ENCODE measurements at regions not wholly inside any gene's neighbourhood (a gene's known extent, or its start where the extent isn't known, plus 50 kb on each side); places are given as distances from the start of the nearest gene placed in this dataset.

- no peaks in the 10 kb centered on the region for H3K9me3 ChIP-seq (replicated peaks; ENCODE audit: insufficient read depth, low read length)
- peak overlapping the region; percentile 90 for H3K27ac ChIP-seq (ENCODE audit: low read length)
- no peaks in the 10 kb centered on the region for H3K36me3 ChIP-seq (replicated peaks; ENCODE audit: insufficient read depth, low read length)
- H3F3A ChIP-seq (ENCODE audit: insufficient read depth, low read length) = peaks cover 24% of the 10 kb centered on the region
- H3K4me3 ChIP-seq (ENCODE audit: low read length) = no peak overlapping the region
- H3K9ac ChIP-seq (ENCODE audit: low read length) = peak overlapping the region; percentile 47
- peak overlapping the region; percentile 9 for H2AFZ ChIP-seq (ENCODE audit: low read length)
- peak; percentile 91 for DNase-seq
- peaks cover 38% of the 10 kb centered on the region for H3K4me1 ChIP-seq (ENCODE audit: low read length)
- peaks cover 24% of the 10 kb centered on the region for H3K79me2 ChIP-seq (ENCODE audit: low read length)
- TF ChIP-seq CTCF (IDR thresholded peaks at IDR 0.05; ENCODE audit: low read length) (no peak), EZH2phosphoT487 (IDR thresholded peaks at IDR 0.05; ENCODE audit: low read length) (no peak), EZH2 (optimal IDR thresholded peaks at IDR 0.05; ENCODE audit: low read depth, low read length) (no peak)
- no peaks in the 10 kb centered on the region for H4K20me1 ChIP-seq (ENCODE audit: insufficient read depth, low read length)
- no peaks in the 10 kb centered on the region for H3K27me3 ChIP-seq (replicated peaks; ENCODE audit: insufficient read depth, low read length)
- H3K9me2 ChIP-seq (replicated peaks; ENCODE audit: insufficient read depth, low read length) = no peaks in the 10 kb centered on the region
- peak overlapping the region; percentile 58 for H3K4me2 ChIP-seq (ENCODE audit: low read depth, low read length)
Measured at GRCh38 chr6:108767418-108768165, 80.6 kb upstream of the ARMC2 start.

- H2AFZ ChIP-seq (ENCODE audit: low read length) = peak overlapping the region; percentile 9
- peak overlapping the region; percentile 58 for H3K4me2 ChIP-seq (ENCODE audit: low read depth, low read length)
- no peaks in the 10 kb centered on the region for H3K9me2 ChIP-seq (replicated peaks; ENCODE audit: insufficient read depth, low read length)
- peak overlapping the region; percentile 47 for H3K9ac ChIP-seq (ENCODE audit: low read length)
- no peaks in the 10 kb centered on the region for H3K9me3 ChIP-seq (replicated peaks; ENCODE audit: insufficient read depth, low read length)
- H3F3A ChIP-seq (ENCODE audit: insufficient read depth, low read length) = peaks cover 23% of the 10 kb centered on the region
- no peaks in the 10 kb centered on the region for H3K27me3 ChIP-seq (replicated peaks; ENCODE audit: insufficient read depth, low read length)
- peaks cover 34% of the 10 kb centered on the region for H3K4me1 ChIP-seq (ENCODE audit: low read length)
- H3K36me3 ChIP-seq (replicated peaks; ENCODE audit: insufficient read depth, low read length) = no peaks in the 10 kb centered on the region
- H3K4me3 ChIP-seq (ENCODE audit: low read length) = no peak overlapping the region
- H3K79me2 ChIP-seq (ENCODE audit: low read length) = peaks cover 24% of the 10 kb centered on the region
- no peak for TF ChIP-seq CTCF (IDR thresholded peaks at IDR 0.05; ENCODE audit: low read length)
- no peak for TF ChIP-seq EZH2 (optimal IDR thresholded peaks at IDR 0.05; ENCODE audit: low read depth, low read length)
- TF ChIP-seq EZH2phosphoT487 (IDR thresholded peaks at IDR 0.05; ENCODE audit: low read length) = no peak
- peak; percentile 15 for DNase-seq
- H3K27ac ChIP-seq (ENCODE audit: low read length) = peak overlapping the region; percentile 90
- no peaks in the 10 kb centered on the region for H4K20me1 ChIP-seq (ENCODE audit: insufficient read depth, low read length)
Measured at GRCh38 chr6:108768166-108768555, 80.1 kb upstream of the ARMC2 start.

GRCh38 chr6:108768792-108769524, 79.3 kb upstream of the ARMC2 start:
- Histone ChIP-seq H3K27me3 (replicated peaks; ENCODE audit: insufficient read depth, low read length) (no peaks in the 10 kb centered on the region), H3K9me3 (replicated peaks; ENCODE audit: insufficient read depth, low read length) (no peaks in the 10 kb centered on the region), H3K4me2 (ENCODE audit: low read depth, low read length) (peak overlapping the region; percentile 58; the same call in 1 of the 2 replicates), H2AFZ (ENCODE audit: low read length) (no peak overlapping the region), H4K20me1 (ENCODE audit: insufficient read depth, low read length) (no peaks in the 10 kb centered on the region), H3F3A (ENCODE audit: insufficient read depth, low read length) (peaks cover 23% of the 10 kb centered on the region), H3K9me2 (replicated peaks; ENCODE audit: insufficient read depth, low read length) (no peaks in the 10 kb centered on the region), H3K4me3 (ENCODE audit: low read length) (no peak overlapping the region), H3K4me1 (ENCODE audit: low read length) (peaks cover 32% of the 10 kb centered on the region), H3K36me3 (replicated peaks; ENCODE audit: insufficient read depth, low read length) (no peaks in the 10 kb centered on the region), H3K9ac (ENCODE audit: low read length) (no peak overlapping the region), H3K27ac (ENCODE audit: low read length) (peak overlapping the region; percentile 90; the same call in 1 of the 2 replicates), H3K79me2 (ENCODE audit: low read length) (peaks cover 24% of the 10 kb centered on the region)
- DNase-seq = no peak
- no peak for TF ChIP-seq EZH2phosphoT487 (IDR thresholded peaks at IDR 0.05; ENCODE audit: low read length)
- TF ChIP-seq CTCF (IDR thresholded peaks at IDR 0.05; ENCODE audit: low read length) = no peak
- TF ChIP-seq EZH2 (optimal IDR thresholded peaks at IDR 0.05; ENCODE audit: low read depth, low read length) = no peak
